ENCODE measurements at regions not wholly inside any gene's neighbourhood (a gene's known extent, or its start where the extent isn't known, plus 50 kb on each side); places are given as distances from the start of the nearest gene placed in this dataset.

- no peak for DNase-seq
Observed at GRCh38 chr2:16124881-16125613, 184.7 kb downstream of the MYCN start.

GRCh38 chr2:16123856-16124780, 183.8 kb downstream of the MYCN start:
- DNase-seq: no peak

- DNase-seq: no peak
Observed at GRCh38 chr2:16123421-16123820, 183.1 kb downstream of the MYCN start.

GRCh38 chr2:16122556-16122955, 182.2 kb downstream of the MYCN start:
- no peak for DNase-seq

GRCh38 chr2:16121986-16122390, 181.6 kb downstream of the MYCN start:
- DNase-seq: no peak

GRCh38 chr2:16121231-16121985, 181.1 kb downstream of the MYCN start:
- DNase-seq: no peak

GRCh38 chr2:16120591-16121180, 180.3 kb downstream of the MYCN start:
- no peak for DNase-seq

- DNase-seq: no peak
Observed at GRCh38 chr2:16119741-16120140, 179.4 kb downstream of the MYCN start.

- DNase-seq: no peak
Observed at GRCh38 chr2:16118611-16119590, 178.6 kb downstream of the MYCN start.

- DNase-seq: no peak
Observed at GRCh38 chr2:16117791-16118610, 177.7 kb downstream of the MYCN start.

GRCh38 chr2:16117021-16117700, 176.8 kb downstream of the MYCN start:
- DNase-seq: no peak

GRCh38 chr2:16115881-16116830, 175.8 kb downstream of the MYCN start:
- no peak for DNase-seq

- DNase-seq: no peak
Observed at GRCh38 chr2:16115291-16115690, 174.9 kb downstream of the MYCN start.

GRCh38 chr2:16114836-16115235, 174.5 kb downstream of the MYCN start:
- no peak for DNase-seq

- DNase-seq: no peak
Observed at GRCh38 chr2:16114070-16114469, 173.7 kb downstream of the MYCN start.

GRCh38 chr2:16113568-16113967, 173.2 kb downstream of the MYCN start:
- no peak for DNase-seq

GRCh38 chr2:16112972-16113560, 172.7 kb downstream of the MYCN start:
- DNase-seq: no peak

GRCh38 chr2:16112251-16112971, 172.1 kb downstream of the MYCN start:
- DNase-seq: no peak

Data from DMS79 (cell line).